Ureter (tissue), 1 donor: ENCODE measurements at regions not wholly inside any gene's neighbourhood (a gene's known extent, or its start where the extent isn't known, plus 50 kb on each side); places are given as distances from the start of the nearest gene placed in this dataset.
"Not testable (repeated sequence)": the region's sequence is repeated elsewhere in the genome, so short reads cannot be mapped to it uniquely, and the experiment has no call there.

Experiments used
- DNase-seq: peaks from one replicate; pipeline ENCODE4 v3.0.0-alpha.2; 2020; ENCODE audit warnings: low spot score
- donor health status: DM: yes; HTN: yes; CAD: no.

GRCh38 chr12:46087916-46088439, 97.6 kb upstream of the SCAF11 start:
- DNase-seq: no peak

- no peak for DNase-seq
Observed at GRCh38 chr12:46084666-46085631, 94.6 kb upstream of the SCAF11 start.

GRCh38 chr12:46082490-46083200, 92.3 kb upstream of the SCAF11 start:
- DNase-seq: no peak

- DNase-seq: no peak
Observed at GRCh38 chr12:46073321-46073720, 82.9 kb upstream of the SCAF11 start.

- peak; percentile 82 for DNase-seq
Observed at GRCh38 chr12:46071769-46072624, 81.6 kb upstream of the SCAF11 start.

GRCh38 chr12:46071335-46071734, 81.0 kb upstream of the SCAF11 start:
- DNase-seq: no peak

- DNase-seq: no peak
Observed at GRCh38 chr12:46067094-46067493, 76.7 kb upstream of the SCAF11 start.

GRCh38 chr12:46065412-46066166, 75.2 kb upstream of the SCAF11 start:
- DNase-seq: no peak

GRCh38 chr12:46064548-46064947, 74.2 kb upstream of the SCAF11 start:
- DNase-seq: no peak

- not testable (repeated sequence) for DNase-seq
Observed at GRCh38 chr12:46058697-46059096, 68.3 kb upstream of the SCAF11 start.

GRCh38 chr12:46050805-46051204, 60.4 kb upstream of the SCAF11 start:
- no peak for DNase-seq

GRCh38 chr12:46049665-46050064, 59.3 kb upstream of the SCAF11 start:
- DNase-seq: no peak

- DNase-seq: no peak
Observed at GRCh38 chr12:46046436-46046835, 56.1 kb upstream of the SCAF11 start.

- DNase-seq: no peak
Observed at GRCh38 chr12:46043972-46044520, 53.7 kb upstream of the SCAF11 start.
